ENCODE measurements at regions not wholly inside any gene's neighbourhood (a gene's known extent, or its start where the extent isn't known, plus 50 kb on each side); places are given as distances from the start of the nearest gene placed in this dataset.

- Mint-ChIP-seq H3K4me3 (no peak overlapping the region), H3K4me1 (peaks cover 0 to 4% of the 10 kb centered on the region in 2 donors), H3K9me3 (no peaks in the 10 kb centered on the region), H3K27me3 (ENCODE audit: low read depth in 2 of 2) (peaks cover 7% of the 10 kb centered on the region in 2 donors), H3K27ac (no peak overlapping the region), H3K36me3 (no peaks in the 10 kb centered on the region)
- no peaks in the 10 kb centered on the region for H3K36me3 ChIP-seq (ENCODE audit: control insufficient read depth, insufficient read depth, low read length)
- H3K27ac ChIP-seq (ENCODE audit: low read length): no peak overlapping the region
- intact Hi-C loops (cut with micrococcal nuclease): no loop called here
- 97% methylated on average over 24 of the region's 24 CpGs for WGBS (ENCODE audit: insufficient coverage)
- ATAC-seq: no peak
- DNase-seq: no peak
- H3K4me3 ChIP-seq (ENCODE audit: low read length): no peak overlapping the region
- no peak for TF ChIP-seq CTCF (IDR thresholded peaks at IDR 0.05)
- H3K4me1 ChIP-seq (ENCODE audit: control insufficient read depth, insufficient read depth, low read length): no peaks in the 10 kb centered on the region
- H3K27me3 ChIP-seq (ENCODE audit: control insufficient read depth, insufficient read depth, low read length): no peaks in the 10 kb centered on the region
- no peaks in the 10 kb centered on the region for H3K9me3 ChIP-seq (ENCODE audit: control insufficient read depth, insufficient read depth, low read length)
Observed at GRCh38 chr16:85319208-85319983, 207.1 kb upstream of the CIBAR2 start.

- intact Hi-C loops (cut with micrococcal nuclease): no loop called here
- Histone ChIP-seq H3K9me3 (ENCODE audit: control insufficient read depth, insufficient read depth, low read length) (no peaks in the 10 kb centered on the region), H3K36me3 (ENCODE audit: control insufficient read depth, insufficient read depth, low read length) (no peaks in the 10 kb centered on the region), H3K4me3 (ENCODE audit: low read length) (no peak overlapping the region), H3K27ac (ENCODE audit: low read length) (no peak overlapping the region), H3K27me3 (ENCODE audit: control insufficient read depth, insufficient read depth, low read length) (no peaks in the 10 kb centered on the region), H3K4me1 (ENCODE audit: control insufficient read depth, insufficient read depth, low read length) (no peaks in the 10 kb centered on the region)
- no peak for TF ChIP-seq CTCF (IDR thresholded peaks at IDR 0.05)
- H3K27me3 Mint-ChIP-seq (ENCODE audit: low read depth in 2 of 2): peaks cover 7 to 10% of the 10 kb centered on the region in 2 donors
- no peak for DNase-seq
- no peak overlapping the region for H3K4me3 Mint-ChIP-seq
- ATAC-seq: no peak
- 87% methylated on average over 17 of the region's 19 CpGs for WGBS (ENCODE audit: insufficient coverage)
- H3K27ac Mint-ChIP-seq: no peak overlapping the region
- H3K9me3 Mint-ChIP-seq: no peaks in the 10 kb centered on the region
- H3K4me1 Mint-ChIP-seq: peaks cover 0 to 4% of the 10 kb centered on the region in 2 donors
- no peaks in the 10 kb centered on the region for H3K36me3 Mint-ChIP-seq
Observed at GRCh38 chr16:85319984-85320440, 207.7 kb upstream of the CIBAR2 start.

- no peaks in the 10 kb centered on the region for H3K36me3 ChIP-seq (ENCODE audit: control insufficient read depth, insufficient read depth, low read length)
- Mint-ChIP-seq H3K4me3 (no peak overlapping the region), H3K27me3 (ENCODE audit: low read depth in 2 of 2) (peaks cover 7 to 10% of the 10 kb centered on the region in 2 donors), H3K27ac (no peak overlapping the region), H3K9me3 (no peaks in the 10 kb centered on the region), H3K36me3 (no peaks in the 10 kb centered on the region), H3K4me1 (peaks cover 0 to 4% of the 10 kb centered on the region in 2 donors)
- no peak for DNase-seq
- intact Hi-C loops (cut with micrococcal nuclease): no loop called here
- H3K9me3 ChIP-seq (ENCODE audit: control insufficient read depth, insufficient read depth, low read length): no peaks in the 10 kb centered on the region
- ATAC-seq: no peak
- no peak overlapping the region for H3K27ac ChIP-seq (ENCODE audit: low read length)
- WGBS (ENCODE audit: insufficient coverage): 78% methylated on average over 10 of the region's 11 CpGs
- H3K27me3 ChIP-seq (ENCODE audit: control insufficient read depth, insufficient read depth, low read length): no peaks in the 10 kb centered on the region
- no peaks in the 10 kb centered on the region for H3K4me1 ChIP-seq (ENCODE audit: control insufficient read depth, insufficient read depth, low read length)
- H3K4me3 ChIP-seq (ENCODE audit: low read length): no peak overlapping the region
- no peak for TF ChIP-seq CTCF (IDR thresholded peaks at IDR 0.05)
Observed at GRCh38 chr16:85320677-85321385, 208.6 kb upstream of the CIBAR2 start.
